SK-N-SH treated with all-trans-retinoic acid at 6 μM for 48 hours (cell line): ENCODE measurements at regions not wholly inside any gene's neighbourhood (a gene's known extent, or its start where the extent isn't known, plus 50 kb on each side); places are given as distances from the start of the nearest gene placed in this dataset.

Source experiments
- ARNTL ChIP-seq: fragments of 450-650 bp; formaldehyde crosslinking; IDR thresholded peaks from 2 replicates; pipeline ENCODE4 v1.5.0; 2020; ENCODE audit warnings: low read depth, mild to moderate bottlenecking, moderate library complexity, borderline replicate concordance
- CREB5 ChIP-seq: fragments of 250-450 bp; sonication (Bioruptor Pico); IDR thresholded peaks from 2 replicates; pipeline ENCODE4 v1.5.1; 2020; ENCODE audit warnings: low read depth, mild to moderate bottlenecking, moderate library complexity
- CSDC2 ChIP-seq: fragments of 250-450 bp; sonication (Bioruptor Pico); IDR thresholded peaks from 2 replicates; pipeline ENCODE4 v1.5.0; 2020; ENCODE audit warnings: mild to moderate bottlenecking, moderate library complexity
- ESRRG ChIP-seq: fragments of 250-450 bp; sonication (Bioruptor Pico); IDR thresholded peaks from 2 replicates; pipeline ENCODE4 v1.6.1; 2021; ENCODE audit warnings: mild to moderate bottlenecking
- PATZ1 ChIP-seq: fragments of 250-450 bp; sonication (Bioruptor Pico); IDR thresholded peaks from 2 replicates; pipeline ENCODE4 v1.8.0; 2020; ENCODE audit warnings: mild to moderate bottlenecking, moderate library complexity, borderline replicate concordance
- POU6F1 ChIP-seq: fragments of 250-450 bp; sonication (Bioruptor Pico); IDR thresholded peaks from 2 replicates; pipeline ENCODE4 v1.8.0; 2021; ENCODE audit warnings: low read depth, mild to moderate bottlenecking, moderate library complexity, borderline replicate concordance
- PPARA ChIP-seq: fragments of 250-450 bp; sonication (Bioruptor Pico); IDR thresholded peaks from 2 replicates; pipeline ENCODE4 v1.5.0; 2020; ENCODE audit warnings: mild to moderate bottlenecking, borderline replicate concordance
- SNAI2 ChIP-seq: fragments of 250-450 bp; sonication (Bioruptor Pico); IDR thresholded peaks from 2 replicates; pipeline ENCODE4 v1.5.0; 2020; ENCODE audit warnings: mild to moderate bottlenecking, moderate library complexity
- TOX ChIP-seq: fragments of 250-450 bp; sonication (Bioruptor Pico); IDR thresholded peaks from 2 replicates; pipeline ENCODE4 v1.8.0; 2021; ENCODE audit warnings: mild to moderate bottlenecking, moderate library complexity, borderline replicate concordance
- TSHZ2 ChIP-seq: fragments of 250-450 bp; sonication (Bioruptor Pico); IDR thresholded peaks from 2 replicates; pipeline ENCODE4 v1.5.0; 2020; ENCODE audit warnings: mild to moderate bottlenecking, moderate library complexity

- no peak for TF ChIP-seq CREB5 (CRISPR knock-in tag)
- TF ChIP-seq SNAI2: no peak
- TF ChIP-seq TOX: no peak
- no peak for TF ChIP-seq ESRRG
- TF ChIP-seq PATZ1: no peak
- no peak for TF ChIP-seq PPARA (CRISPR knock-in tag)
- TF ChIP-seq CSDC2 (CRISPR knock-in tag): no peak
- no peak for TF ChIP-seq POU6F1 (CRISPR knock-in tag)
- no peak for TF ChIP-seq ARNTL (CRISPR knock-in tag)
- TF ChIP-seq TSHZ2 (CRISPR knock-in tag): no peak
These were observed 652.2 kb upstream of the DIPK2B start for GRCh38 chrX:45852884-45853283.
